IMR-90 (cell line): ENCODE measurements at regions not wholly inside any gene's neighbourhood (a gene's known extent, or its start where the extent isn't known, plus 50 kb on each side); places are given as distances from the start of the nearest gene placed in this dataset.

Experiments used
- ATAC-seq: fragments of 200-7000 bp; cut with Tn5 transposase; 2 replicates; pipeline ENCODE4 v1.9.1; 2020; ENCODE audit warnings: low read depth, mild to moderate bottlenecking, moderate library complexity
- BruUV-seq: library from RNA; stranded (reverse); fragments of 400-500 nt; replicated peaks from 2 replicates; lab custom pipeline; 2021; lab: Mats Ljungman, UMichigan
- CTCF ChIA-PET: fragments of 300-600 bp; formaldehyde crosslinking; extraction: SDS; loops from one replicate; lab custom pipeline; 2021; ENCODE audit warnings: antibody characterized with exemption; lab: Yijun Ruan, JAX
- POLR2A ChIA-PET: fragments of 300-600 bp; sonication (Branson Sonifier 250); formaldehyde crosslinking; loops from one replicate; lab custom pipeline; 2022; ENCODE audit warnings: antibody characterized with exemption; ENCODE audit not compliant: unreplicated experiment; lab: Charles Lee
- DNase-seq: peaks from one replicate; pipeline ENCODE4 v3.0.0; 2013
- H2AFZ ChIP-seq: replicated peaks from 2 replicates; pipeline ENCODE3; 2013; ENCODE audit warnings: low read length, mild to moderate bottlenecking; ENCODE audit not compliant: poor library complexity
- H2AK5ac ChIP-seq: 2 replicates; pipeline ENCODE4 v1.6.1; 2013; ENCODE audit warnings: low read depth, low read length, inconsistent platforms
- H2AK9ac ChIP-seq: replicated peaks from 2 replicates; pipeline ENCODE3; 2013; ENCODE audit warnings: mild to moderate bottlenecking, low read depth, low read length, moderate library complexity; ENCODE audit not compliant: poor library complexity
- H2BK120ac ChIP-seq: 2 replicates; pipeline ENCODE4 v1.6.1; 2013; ENCODE audit warnings: low read depth, low read length, inconsistent platforms
- H2BK15ac ChIP-seq: 3 replicates; pipeline ENCODE4 v1.6.1; 2013; ENCODE audit warnings: low read depth, low read length, inconsistent platforms
- H2BK20ac ChIP-seq: 2 replicates; pipeline ENCODE4 v1.6.1; 2013; ENCODE audit warnings: low read depth, mild to moderate bottlenecking, inconsistent platforms, low read length, moderate library complexity
- H2BK5ac ChIP-seq: 2 replicates; pipeline ENCODE4 v1.6.1; 2013; ENCODE audit warnings: mild to moderate bottlenecking, low read depth, low read length, inconsistent platforms; ENCODE audit not compliant: poor library complexity, severe bottlenecking
- H3K14ac ChIP-seq: replicated peaks from 2 replicates; pipeline ENCODE4 v1.6.1; 2013; ENCODE audit warnings: low read depth, low read length, inconsistent platforms
- H3K18ac ChIP-seq: 2 replicates; pipeline ENCODE4 v1.6.1; 2013; ENCODE audit warnings: low read depth, low read length, control low read depth
- H3K23ac ChIP-seq: 2 replicates; pipeline ENCODE4 v1.6.1; 2013; ENCODE audit warnings: low read depth, low read length, inconsistent platforms
- H3K27ac ChIP-seq: 2 replicates; pipeline ENCODE4 v1.5.1; 2013; ENCODE audit warnings: mild to moderate bottlenecking, control low read depth, low read length; ENCODE audit not compliant: insufficient read depth
- H3K27me3 ChIP-seq: 2 replicates; pipeline ENCODE4 v1.6.1; 2013; ENCODE audit warnings: low read length; ENCODE audit not compliant: control insufficient read depth, insufficient read depth
- H3K36me3 ChIP-seq: 2 replicates; pipeline ENCODE4 v1.6.1; 2013; ENCODE audit warnings: low read length, mixed read lengths; ENCODE audit not compliant: control insufficient read depth, insufficient read depth
- H3K4ac ChIP-seq: 2 replicates; pipeline ENCODE4 v1.6.1; 2013; ENCODE audit warnings: low read depth, low read length, inconsistent platforms
- H3K4me1 ChIP-seq: 2 replicates; pipeline ENCODE4 v1.6.1; 2013; ENCODE audit warnings: low read length, mixed read lengths; ENCODE audit not compliant: control insufficient read depth, insufficient read depth
- H3K4me2 ChIP-seq: 2 replicates; pipeline ENCODE4 v1.6.1; 2013; ENCODE audit warnings: low read depth, mild to moderate bottlenecking, control low read depth, low read length, moderate library complexity
- H3K4me3 ChIP-seq: 2 replicates; pipeline ENCODE4 v1.5.1; 2013; ENCODE audit warnings: low read depth, mild to moderate bottlenecking, control low read depth, low read length, moderate library complexity; ENCODE audit not compliant: insufficient read depth
- H3K56ac ChIP-seq: 2 replicates; pipeline ENCODE4 v1.6.1; 2013; ENCODE audit warnings: low read length, inconsistent platforms; ENCODE audit not compliant: insufficient read depth; ENCODE audit errors: extremely low read depth
- H3K79me1 ChIP-seq, 2 experiments: 2 replicates each; pipeline ENCODE4 v1.6.1; 2013; ENCODE audit warnings: low read length in 2 of 2, inconsistent platforms in 1 of 2, low read depth in 1 of 2
- H3K9ac ChIP-seq: 2 replicates; pipeline ENCODE4 v1.6.1; 2013; ENCODE audit warnings: low read depth, low read length, control low read depth
- H3K9me1 ChIP-seq: 2 replicates; pipeline ENCODE4 v1.6.1; 2013; ENCODE audit warnings: low read length, inconsistent platforms; ENCODE audit not compliant: insufficient read depth
- H3K9me3 ChIP-seq: 2 replicates; pipeline ENCODE4 v1.6.1; 2013; ENCODE audit warnings: low read length; ENCODE audit not compliant: control insufficient read depth, insufficient read depth
- H4K20me1 ChIP-seq: 2 replicates; pipeline ENCODE4 v1.6.1; 2013; ENCODE audit warnings: low read length, inconsistent platforms; ENCODE audit not compliant: insufficient read depth
- H4K5ac ChIP-seq: 2 replicates; pipeline ENCODE4 v1.6.1; 2013; ENCODE audit warnings: mild to moderate bottlenecking, low read depth, low read length, control low read depth
- H4K8ac ChIP-seq, 2 experiments: 2 replicates each; pipeline ENCODE4 v1.6.1; 2013; ENCODE audit warnings: low read depth in 2 of 2, low read length in 2 of 2, control low read depth in 1 of 2, inconsistent platforms in 1 of 2
- H4K91ac ChIP-seq: 2 replicates; pipeline ENCODE4 v1.6.1; 2013; ENCODE audit warnings: low read depth, low read length, inconsistent platforms; ENCODE audit not compliant: insufficient read depth
- BHLHE40 ChIP-seq: fragments of 150-350 bp; IDR thresholded peaks from 2 replicates; pipeline ENCODE4 v1.6.1; 2016; ENCODE audit warnings: mild to moderate bottlenecking, low read depth, low read length
- CEBPB ChIP-seq: IDR thresholded peaks from 2 replicates; pipeline ENCODE4 v1.6.1; 2012; ENCODE audit warnings: low read depth, low read length, improper control_type of control experiment
- CHD1 ChIP-seq: IDR thresholded peaks from 2 replicates; pipeline ENCODE4 v1.6.1; 2012; ENCODE audit warnings: low read depth, low read length, improper control_type of control experiment
- CTCF ChIP-seq: conservative IDR thresholded peaks from 2 replicates; pipeline ENCODE4 v1.5.1; 2012; ENCODE audit warnings: mild to moderate bottlenecking, low read depth, low read length, improper control_type of control experiment
- ELK1 ChIP-seq: fragments of 150-350 bp; IDR thresholded peaks from 2 replicates; pipeline ENCODE4 v1.6.1; 2016; ENCODE audit warnings: low read depth, mild to moderate bottlenecking, low read length, moderate library complexity, borderline replicate concordance
- FOS ChIP-seq: fragments of 150-350 bp; IDR thresholded peaks from 2 replicates; pipeline ENCODE4 v1.6.1; 2016; ENCODE audit warnings: low read depth, low read length
- MAFK ChIP-seq: IDR thresholded peaks from 2 replicates; pipeline ENCODE4 v1.6.1; 2012; ENCODE audit warnings: low read depth, low read length, improper control_type of control experiment
- MAZ ChIP-seq: IDR thresholded peaks from 2 replicates; pipeline ENCODE4 v1.6.1; 2012; ENCODE audit warnings: low read depth, mild to moderate bottlenecking, low read length, improper control_type of control experiment, moderate library complexity, borderline replicate concordance
- MXI1 ChIP-seq: IDR thresholded peaks from 2 replicates; pipeline ENCODE4 v1.6.1; 2012; ENCODE audit warnings: low read depth, mild to moderate bottlenecking, low read length, moderate library complexity, borderline replicate concordance
- NFE2L2 ChIP-seq: fragments of 150-350 bp; IDR thresholded peaks from 2 replicates; pipeline ENCODE4 v1.6.1; 2016; ENCODE audit warnings: low read depth, mild to moderate bottlenecking, low read length
- POLR2A ChIP-seq: IDR thresholded peaks from 2 replicates; pipeline ENCODE4 v1.6.1; 2012; ENCODE audit warnings: mild to moderate bottlenecking, low read depth, low read length
- RAD21 ChIP-seq: IDR thresholded peaks from 2 replicates; pipeline ENCODE4 v1.6.1; 2012; ENCODE audit warnings: low read length, improper control_type of control experiment
- RCOR1 ChIP-seq: IDR thresholded peaks from 2 replicates; pipeline ENCODE4 v1.6.1; 2012; ENCODE audit warnings: mild to moderate bottlenecking, low read length, improper control_type of control experiment; ENCODE audit not compliant: insufficient replicate concordance
- RFX5 ChIP-seq: IDR thresholded peaks from 2 replicates; pipeline ENCODE4 v1.8.0; 2012; ENCODE audit warnings: low read depth, mild to moderate bottlenecking, low read length, moderate library complexity
- SMC3 ChIP-seq: fragments of 150-350 bp; IDR thresholded peaks from 2 replicates; pipeline ENCODE4 v1.6.1; 2016; ENCODE audit warnings: low read depth, mild to moderate bottlenecking, antibody characterized with exemption, low read length, moderate library complexity
- USF2 ChIP-seq: fragments of 150-350 bp; IDR thresholded peaks from 2 replicates; pipeline ENCODE4 v1.6.1; 2017; ENCODE audit warnings: mild to moderate bottlenecking, antibody characterized with exemption, low read length, low read depth
- WGBS, 2 experiments: methylation state at CpG; one replicate each; pipeline versions ENCODE4 v1.1.5 to v1.1.7; 2013; ENCODE audit warnings: missing lambda C conversion rate in 2 of 2; ENCODE audit not compliant: insufficient read length in 1 of 2; ENCODE audit errors: extremely low coverage in 2 of 2; 5-methylcytosine and 5-hydroxymethylcytosine counted together
- dilution Hi-C: fragments of 300-500 bp; cut with HindIII; formaldehyde crosslinking; loops from one replicate; pipeline ENCODE4 v1.14.3; 2018; ENCODE audit warnings: low sequenced_read_pairs; ENCODE audit not compliant: unreplicated experiment
- in situ Hi-C: fragments of 300-500 bp; cut with MboI; formaldehyde crosslinking; loops from 3 replicates; pipeline ENCODE4 v1.14.3; 2019; ENCODE audit warnings: low sequenced_read_pairs, inconsistent platforms, mixed read lengths
- intact Hi-C: fragments of 100-400 bp; cut with micrococcal nuclease; formaldehyde crosslinking; loops from 2 replicates; pipeline ENCODE4 v1.10.0; 2022

GRCh38 chr17:77696721-77697460 is 261.6 kb upstream of the TNRC6C start:
- ChIA-PET CTCF (no interaction called here), POLR2A (no interaction called here)
- Histone ChIP-seq H4K20me1 (no peaks in the 10 kb centered on the region), H3K27ac (no peak overlapping the region), H3K9ac (no peak overlapping the region), H3K18ac (no peak overlapping the region), H4K91ac (no peak overlapping the region), H3K14ac (no peak overlapping the region), H2BK15ac (no peak overlapping the region), H2BK20ac (no peak overlapping the region), H3K27me3 (peaks cover 68% of the 10 kb centered on the region), H2BK5ac (no peak overlapping the region), H3K79me1 (no peaks in the 10 kb centered on the region), H4K5ac (no peak overlapping the region), H3K9me1 (no peaks in the 10 kb centered on the region), H2AK5ac (no peak overlapping the region), H2AFZ (no peak overlapping the region), H3K4ac (no peak overlapping the region), H2BK120ac (no peak overlapping the region), H3K23ac (no peak overlapping the region), H3K4me2 (no peak overlapping the region), H3K4me1 (no peaks in the 10 kb centered on the region), H3K4me3 (no peak overlapping the region), H3K9me3 (peaks cover 2% of the 10 kb centered on the region; the same call in 1 of the 2 replicates), H4K8ac (no peak overlapping the region), H3K36me3 (no peaks in the 10 kb centered on the region), H3K56ac (no peak overlapping the region), H2AK9ac (no peak overlapping the region)
- TF ChIP-seq MAZ (no peak), RAD21 (no peak), RCOR1 (no peak), BHLHE40 (no peak), FOS (no peak), CHD1 (no peak), MXI1 (no peak), SMC3 (no peak), USF2 (no peak), RFX5 (no peak), CTCF (no peak), ELK1 (no peak), NFE2L2 (no peak), MAFK (no peak), CEBPB (no peak), POLR2A (no peak)
- DNase-seq, result no peak
- dilution Hi-C loops (no loop called here), in situ Hi-C loops (no loop called here), intact Hi-C loops (no loop called here)
- WGBS, 2 experiments, result 26% methylated on average over 8 of the region's 15 CpGs; no CpG with 5 or more reads in 1 of the 2 experiments
- ATAC-seq, result no peak
- BruUV-seq, result no TSS peak
